ENCODE measurements at regions not wholly inside any gene's neighbourhood (a gene's known extent, or its start where the extent isn't known, plus 50 kb on each side); places are given as distances from the start of the nearest gene placed in this dataset.

DNA sequence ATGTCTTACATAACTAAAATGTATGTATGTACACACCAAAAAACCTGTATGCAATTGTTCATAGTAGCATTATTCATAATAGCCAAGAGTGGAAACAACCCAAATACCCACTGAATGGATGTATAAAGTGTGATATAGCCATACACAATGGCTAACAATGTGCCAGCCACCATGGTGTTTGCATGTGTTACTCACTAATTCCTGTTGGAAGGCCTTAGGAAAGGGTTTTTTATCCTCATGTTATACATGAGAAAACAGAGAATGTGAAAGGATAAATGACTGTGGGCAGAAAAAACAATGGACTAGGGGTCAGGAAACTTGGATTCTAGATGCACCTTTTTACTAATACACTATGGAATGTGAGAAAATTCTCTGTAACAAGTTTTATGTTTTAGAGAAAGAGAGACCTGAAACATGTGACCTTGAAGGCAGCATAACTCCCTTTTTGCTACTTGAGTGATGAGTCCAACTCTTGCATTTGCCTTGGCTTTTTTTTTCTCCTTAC lies 55.7 kb downstream of the TIGD2 start:
- DNase-seq (ENCODE audit: low spot score): no peak

DNA sequence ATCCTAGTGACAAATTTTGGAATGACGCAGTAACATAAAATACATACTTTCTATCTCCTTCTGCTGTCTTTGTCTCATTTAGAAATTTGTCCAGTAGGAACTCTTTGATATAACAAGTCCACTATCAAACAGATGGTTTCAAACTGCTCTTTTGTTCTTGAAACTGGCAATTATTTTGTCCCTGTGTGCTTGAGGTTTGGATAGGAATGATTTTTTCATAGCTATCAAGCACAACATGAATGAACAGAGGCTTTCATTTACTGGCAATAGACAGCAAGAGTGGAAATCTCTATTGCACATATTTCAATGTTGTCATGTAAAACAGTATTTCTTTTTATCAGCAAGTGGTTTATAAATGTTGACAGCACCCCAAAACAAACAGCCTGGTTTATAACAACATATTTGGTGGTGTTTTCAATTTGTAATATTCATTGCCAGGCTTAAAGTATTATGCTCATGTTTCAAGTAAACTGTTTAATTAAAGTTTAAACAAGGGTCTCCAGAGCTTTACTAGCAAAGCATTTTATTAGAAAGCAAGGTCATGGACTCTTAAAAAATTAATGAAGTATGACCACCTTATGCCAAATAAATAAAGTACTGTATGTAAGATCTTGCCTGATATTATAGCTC lies 60.0 kb downstream of the TIGD2 start:
- DNase-seq (ENCODE audit: low spot score): peak; percentile 72

DNA sequence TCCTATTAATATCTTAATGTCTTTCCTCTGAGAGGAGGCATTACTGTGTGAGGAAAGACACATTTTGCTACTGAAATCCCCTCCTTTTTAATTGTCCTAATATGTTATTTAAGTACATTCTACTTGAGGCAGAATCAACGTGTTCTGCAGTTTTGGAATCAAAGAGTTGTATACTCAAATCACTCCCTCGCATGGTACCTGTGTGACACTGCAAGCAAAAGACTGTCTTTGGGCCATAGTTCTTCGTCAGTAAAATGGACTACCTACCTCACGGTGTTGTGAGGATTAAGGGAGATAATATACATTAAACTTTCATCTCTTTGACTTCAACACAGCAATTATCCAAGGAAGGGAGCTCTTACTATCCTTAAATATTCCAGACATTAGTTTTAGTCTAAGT lies 61.5 kb downstream of the TIGD2 start:
- no peak for DNase-seq (ENCODE audit: low spot score)

DNA sequence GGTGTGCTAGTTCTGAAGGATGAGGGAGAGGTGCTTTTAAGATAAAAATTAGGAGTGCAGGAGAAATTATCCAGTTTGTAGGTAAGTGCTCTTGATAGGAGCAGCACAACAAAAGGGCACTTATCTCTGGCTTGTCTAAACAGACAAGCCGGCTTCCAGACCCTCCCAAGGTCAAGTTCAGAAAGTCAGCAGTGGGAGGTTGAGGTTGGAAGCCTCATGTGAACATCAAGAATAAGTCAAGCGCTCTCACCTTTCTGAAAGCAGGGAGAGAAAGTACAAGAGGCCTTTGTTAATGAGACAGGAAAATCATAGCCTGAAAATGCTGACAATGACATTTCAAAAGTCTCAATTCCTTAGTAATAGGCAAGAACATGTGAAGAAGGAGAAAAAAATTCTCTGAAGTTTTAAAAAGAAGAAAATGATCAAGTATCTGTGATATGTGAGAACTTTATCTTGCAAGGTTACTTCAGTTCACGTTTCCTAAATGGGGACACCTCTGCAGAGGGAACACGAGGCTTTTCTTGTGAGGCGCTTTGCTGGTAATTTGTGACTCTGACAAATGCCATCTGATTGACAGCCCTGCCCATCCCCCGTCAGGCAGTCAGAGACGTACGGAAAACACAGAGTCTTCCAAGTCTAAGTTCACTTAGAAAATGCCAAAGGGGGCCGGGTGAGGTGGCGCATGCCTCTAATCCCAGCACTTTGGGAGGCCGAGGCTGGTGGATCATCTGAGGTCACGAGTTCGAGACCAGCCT lies 62.2 kb downstream of the TIGD2 start:
- DNase-seq (ENCODE audit: low spot score): no peak

DNA sequence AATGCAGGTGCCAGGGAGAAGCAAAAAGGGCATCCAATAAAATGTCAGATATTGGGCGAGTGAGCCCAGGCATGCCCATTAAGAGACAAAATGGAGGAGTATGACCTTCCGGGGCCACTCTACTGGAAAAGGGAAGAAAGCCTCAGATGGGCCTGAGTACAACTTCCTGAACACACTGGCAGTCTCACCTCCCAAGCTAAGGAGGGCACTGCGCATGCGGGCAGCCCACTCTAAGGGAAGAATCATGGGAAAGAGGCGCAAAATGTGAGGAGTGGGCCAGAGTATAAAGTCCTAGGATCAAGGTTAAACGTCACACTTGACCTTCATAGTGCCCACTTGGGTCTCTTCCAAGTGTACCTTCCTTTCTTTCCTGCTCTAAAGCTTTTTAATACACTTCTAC lies 63.5 kb downstream of the TIGD2 start:
- no peak for DNase-seq (ENCODE audit: low spot score)

DNA sequence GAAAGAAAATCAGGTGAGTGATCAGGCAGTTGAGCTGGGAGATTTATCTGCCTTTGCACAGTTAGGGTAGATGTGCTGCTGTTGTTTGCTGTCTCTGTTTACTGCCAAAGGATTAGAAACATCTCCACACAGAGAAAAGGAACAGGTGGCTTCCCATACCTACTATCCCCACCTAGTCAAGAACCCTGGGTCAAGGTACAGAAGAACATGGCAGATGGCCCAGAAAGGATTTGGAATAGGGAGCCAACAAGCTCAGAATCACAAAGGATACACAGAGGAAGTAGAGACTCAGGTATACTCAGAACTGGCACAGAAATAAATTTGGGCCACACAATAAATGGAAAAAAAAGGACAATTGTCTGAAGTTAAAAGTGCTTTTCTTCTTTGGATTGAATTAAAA lies 64.3 kb downstream of the TIGD2 start:
- no peak for DNase-seq (ENCODE audit: low spot score)

DNA sequence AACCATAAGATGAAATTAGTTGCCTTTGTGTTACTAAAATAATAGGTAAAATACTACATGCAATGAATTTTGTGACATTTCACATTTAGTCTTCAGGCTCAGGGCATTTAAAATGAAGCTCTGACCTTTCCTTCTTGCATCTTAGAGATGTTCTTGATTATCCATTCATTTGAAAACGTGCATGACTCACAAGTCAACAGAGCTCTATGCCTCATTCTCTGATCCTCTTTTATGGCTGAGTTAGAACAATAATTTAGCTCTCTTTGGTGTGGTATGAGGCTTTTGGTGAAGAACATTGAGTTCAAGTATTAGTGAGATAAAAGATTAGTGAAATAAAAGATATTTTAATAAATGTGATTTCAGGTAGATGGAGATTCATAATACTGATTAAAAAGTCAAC lies 66.5 kb downstream of the TIGD2 start:
- peak; percentile 42 for DNase-seq (ENCODE audit: low spot score)

DNA sequence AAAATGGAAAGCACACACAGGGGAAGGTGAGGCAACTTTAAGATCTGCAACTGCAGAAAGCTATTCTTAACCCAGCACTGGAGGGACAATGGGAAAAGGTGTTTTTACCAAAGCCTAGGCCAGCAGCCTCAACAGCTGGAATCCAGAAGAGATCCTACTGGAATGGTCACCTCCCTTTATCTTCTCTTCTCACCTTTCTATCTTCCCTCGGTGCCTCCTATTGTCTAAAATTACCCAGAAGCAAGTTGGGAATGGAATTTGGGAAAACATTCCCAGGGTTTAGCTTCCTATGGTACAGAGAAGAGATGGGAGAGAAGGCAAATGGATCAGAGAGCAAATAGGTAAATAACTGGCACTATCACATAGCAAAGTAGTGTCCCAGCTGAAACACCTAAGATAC lies 73.1 kb downstream of the TIGD2 start:
- DNase-seq (ENCODE audit: low spot score): no peak

All from COLO829 (cell line).